SK-N-SH treated with all-trans-retinoic acid at 6 μM for 48 hours (cell line): ENCODE measurements at regions not wholly inside any gene's neighbourhood (a gene's known extent, or its start where the extent isn't known, plus 50 kb on each side); places are given as distances from the start of the nearest gene placed in this dataset.

Source experiments
- ARNTL ChIP-seq: fragments of 450-650 bp; formaldehyde crosslinking; IDR thresholded peaks from 2 replicates; pipeline ENCODE4 v1.5.0; 2020; ENCODE audit warnings: low read depth, mild to moderate bottlenecking, moderate library complexity, borderline replicate concordance
- PPARA ChIP-seq: fragments of 250-450 bp; sonication (Bioruptor Pico); IDR thresholded peaks from 2 replicates; pipeline ENCODE4 v1.5.0; 2020; ENCODE audit warnings: mild to moderate bottlenecking, borderline replicate concordance
- TF ChIP-seq, protein P1 (sequence below): fragments of 250-450 bp; sonication (Bioruptor Pico); IDR thresholded peaks from 2 replicates; pipeline ENCODE4 v1.5.1; 2020; ENCODE audit warnings: low read depth, mild to moderate bottlenecking, moderate library complexity
- TF ChIP-seq, protein P2 (sequence below): fragments of 250-450 bp; sonication (Bioruptor Pico); IDR thresholded peaks from 2 replicates; pipeline ENCODE4 v1.5.1; 2021; ENCODE audit warnings: mild to moderate bottlenecking, moderate library complexity

DNA sequence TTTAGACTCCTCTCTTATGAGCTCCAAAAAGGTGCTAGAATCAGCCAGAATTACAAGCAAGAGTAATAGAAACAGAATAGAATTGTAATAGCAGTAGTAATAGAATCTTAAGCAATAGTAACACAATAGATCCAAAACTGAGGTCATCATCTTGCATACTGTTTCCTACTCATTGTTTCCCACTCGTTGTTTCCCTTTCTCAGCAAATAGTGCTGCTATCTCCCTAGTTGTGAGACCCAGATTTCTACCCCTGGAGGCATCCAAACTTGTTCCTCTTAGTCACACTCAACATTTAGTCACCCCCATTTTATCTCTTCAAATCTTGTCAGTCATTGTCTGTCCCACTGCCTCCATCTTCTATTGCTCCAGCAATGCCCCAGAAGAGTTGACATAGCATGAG, 356.9 kb upstream of the MARCKS start:
- TF ChIP-seq ARNTL (CRISPR knock-in tag) (no peak), PPARA (CRISPR knock-in tag) (no peak)
- TF ChIP-seq, protein P1, sequence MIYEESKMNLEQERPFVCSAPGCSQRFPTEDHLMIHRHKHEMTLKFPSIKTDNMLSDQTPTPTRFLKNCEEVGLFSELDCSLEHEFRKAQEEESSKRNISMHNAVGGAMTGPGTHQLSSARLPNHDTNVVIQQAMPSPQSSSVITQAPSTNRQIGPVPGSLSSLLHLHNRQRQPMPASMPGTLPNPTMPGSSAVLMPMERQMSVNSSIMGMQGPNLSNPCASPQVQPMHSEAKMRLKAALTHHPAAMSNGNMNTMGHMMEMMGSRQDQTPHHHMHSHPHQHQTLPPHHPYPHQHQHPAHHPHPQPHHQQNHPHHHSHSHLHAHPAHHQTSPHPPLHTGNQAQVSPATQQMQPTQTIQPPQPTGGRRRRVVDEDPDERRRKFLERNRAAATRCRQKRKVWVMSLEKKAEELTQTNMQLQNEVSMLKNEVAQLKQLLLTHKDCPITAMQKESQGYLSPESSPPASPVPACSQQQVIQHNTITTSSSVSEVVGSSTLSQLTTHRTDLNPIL (CRISPR knock-in tag): no peak
- TF ChIP-seq, protein P2, sequence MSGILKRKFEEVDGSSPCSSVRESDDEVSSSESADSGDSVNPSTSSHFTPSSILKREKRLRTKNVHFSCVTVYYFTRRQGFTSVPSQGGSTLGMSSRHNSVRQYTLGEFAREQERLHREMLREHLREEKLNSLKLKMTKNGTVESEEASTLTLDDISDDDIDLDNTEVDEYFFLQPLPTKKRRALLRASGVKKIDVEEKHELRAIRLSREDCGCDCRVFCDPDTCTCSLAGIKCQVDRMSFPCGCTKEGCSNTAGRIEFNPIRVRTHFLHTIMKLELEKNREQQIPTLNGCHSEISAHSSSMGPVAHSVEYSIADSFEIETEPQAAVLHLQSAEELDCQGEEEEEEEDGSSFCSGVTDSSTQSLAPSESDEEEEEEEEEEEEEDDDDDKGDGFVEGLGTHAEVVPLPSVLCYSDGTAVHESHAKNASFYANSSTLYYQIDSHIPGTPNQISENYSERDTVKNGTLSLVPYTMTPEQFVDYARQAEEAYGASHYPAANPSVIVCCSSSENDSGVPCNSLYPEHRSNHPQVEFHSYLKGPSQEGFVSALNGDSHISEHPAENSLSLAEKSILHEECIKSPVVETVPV: no peak
